Endothelial cell of umbilical vein (primary cell): ENCODE measurements at regions not wholly inside any gene's neighbourhood (a gene's known extent, or its start where the extent isn't known, plus 50 kb on each side); places are given as distances from the start of the nearest gene placed in this dataset.
"Not testable (repeated sequence)": the region's sequence is repeated elsewhere in the genome, so short reads cannot be mapped to it uniquely, and the experiment has no call there.

Experiments used
- CTCF ChIP-seq, 2 donors: IDR thresholded peaks; 1 replicate in 1 of 2; 2 replicates in 1 of 2; pipeline ENCODE4 v1.5.1; 2011; ENCODE audit warnings: low read length in 2 of 2, mild to moderate bottlenecking in 2 of 2, moderate library complexity in 2 of 2, control low read depth in 1 of 2, inconsistent platforms in 1 of 2, low read depth in 1 of 2; ENCODE audit not compliant: insufficient read depth in 1 of 2; ENCODE audit errors: extremely low read depth in 1 of 2
- EZH2 ChIP-seq: IDR thresholded peaks from 2 replicates; pipeline ENCODE4 v1.6.1; 2012; ENCODE audit warnings: borderline replicate concordance, low read depth, mild to moderate bottlenecking, moderate library complexity, low read length, inconsistent platforms; ENCODE audit not compliant: severe bottlenecking
- GATA2 ChIP-seq: IDR thresholded peaks from 2 replicates; pipeline ENCODE4 v1.7.0; 2011; ENCODE audit warnings: low read depth, mild to moderate bottlenecking, moderate library complexity, mixed read lengths, low read length; ENCODE audit not compliant: insufficient read length, insufficient read depth
- JUN ChIP-seq: IDR thresholded peaks from 2 replicates; pipeline ENCODE4 v1.6.1; 2011; ENCODE audit warnings: borderline replicate concordance, low read depth; ENCODE audit not compliant: insufficient read length, insufficient read depth
- MAX ChIP-seq: IDR thresholded peaks from 2 replicates; pipeline ENCODE4 v1.6.1; 2011; ENCODE audit not compliant: insufficient read depth, insufficient read length
- POLR2A ChIP-seq: IDR thresholded peaks from 2 replicates; pipeline ENCODE4 v1.6.1; 2012; ENCODE audit warnings: low read depth, mild to moderate bottlenecking, control low read depth, low read length
- POLR2AphosphoS5 ChIP-seq: IDR thresholded peaks from 2 replicates; pipeline ENCODE4 v1.6.1; 2012; ENCODE audit warnings: low read depth, mild to moderate bottlenecking, control low read depth, low read length, moderate library complexity; ENCODE audit not compliant: insufficient read depth

- not testable (repeated sequence) for TF ChIP-seq CTCF (IDR thresholded peaks at IDR 0.05; ENCODE audit: extremely low read depth in 1 of 2, insufficient read depth in 1 of 2, low read depth in 1 of 2, low read length in 2 of 2); POLR2AphosphoS5; EZH2; POLR2A; GATA2; JUN; MAX
These were observed 254.9 kb upstream of the AGTR2 start for GRCh38 chrX:115915625-115916024.
